NT2/D1 (cell line): ENCODE measurements at regions not wholly inside any gene's neighbourhood (a gene's known extent, or its start where the extent isn't known, plus 50 kb on each side); places are given as distances from the start of the nearest gene placed in this dataset.

ENCODE experiments used
- DNase-seq: peaks from one replicate; pipeline ENCODE4 v3.0.0-alpha.2; 2011; ENCODE audit warnings: low read depth, low spot score
- H3K27me3 ChIP-seq: 2 replicates; pipeline ENCODE4 v1.6.0; 2011; ENCODE audit warnings: mild to moderate bottlenecking; ENCODE audit not compliant: insufficient read length, insufficient read depth
- H3K36me3 ChIP-seq: 2 replicates; pipeline ENCODE4 v1.6.1; 2011; ENCODE audit warnings: mild to moderate bottlenecking, low read length, mixed read lengths; ENCODE audit not compliant: insufficient read depth, insufficient read length
- H3K4me1 ChIP-seq: 2 replicates; pipeline ENCODE4 v1.5.1; 2011; ENCODE audit not compliant: insufficient read depth, insufficient read length
- H3K4me3 ChIP-seq: 2 replicates; pipeline ENCODE4 v1.5.1; 2011; ENCODE audit warnings: low read depth; ENCODE audit not compliant: insufficient read length
- H3K9ac ChIP-seq: 2 replicates; pipeline ENCODE4 v1.6.0; 2011; ENCODE audit warnings: low read depth; ENCODE audit not compliant: insufficient read length
- H3K9me3 ChIP-seq: 2 replicates; pipeline ENCODE4 v1.5.1; 2011; ENCODE audit warnings: mild to moderate bottlenecking, low read length; ENCODE audit not compliant: insufficient read depth
- SUZ12 ChIP-seq: IDR thresholded peaks from 2 replicates; pipeline ENCODE4 v1.6.1; 2011; ENCODE audit not compliant: insufficient read length, insufficient read depth; ENCODE audit errors: extremely low read depth
- YY1 ChIP-seq: IDR thresholded peaks from 2 replicates; pipeline ENCODE4 v1.6.1; 2011; ENCODE audit not compliant: insufficient read length, insufficient read depth
- ZNF274 ChIP-seq: IDR thresholded peaks from 2 replicates; pipeline ENCODE4 v1.6.1; 2011; ENCODE audit warnings: mild to moderate bottlenecking, low read depth, low read length

DNA sequence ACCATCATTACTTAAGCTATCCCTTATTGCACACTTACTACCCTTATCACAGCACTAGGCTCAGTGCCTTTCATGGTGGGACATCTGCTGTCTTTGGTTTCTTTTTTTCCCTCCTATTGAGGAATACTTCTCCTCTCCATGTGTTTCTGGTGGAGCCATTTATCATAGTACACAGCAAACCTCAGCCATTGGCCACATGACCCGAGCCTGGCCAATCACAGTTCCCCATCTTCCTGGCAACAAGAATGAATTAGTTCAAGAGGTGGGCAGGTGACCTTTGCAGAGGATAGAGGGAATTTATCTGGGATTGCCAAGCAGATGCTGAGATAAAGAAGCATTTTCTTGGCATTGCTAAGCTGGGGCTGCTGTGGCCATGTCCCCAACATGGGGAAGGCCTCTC lies 101.1 kb upstream of the ZNF618 start:
- Histone ChIP-seq H3K36me3 (no peaks in the 10 kb centered on the region), H3K9ac (no peak overlapping the region), H3K4me1 (no peaks in the 10 kb centered on the region), H3K9me3 (no peaks in the 10 kb centered on the region), H3K27me3 (no peaks in the 10 kb centered on the region), H3K4me3 (no peak overlapping the region)
- no peak for DNase-seq
- TF ChIP-seq ZNF274 (no peak), YY1 (no peak)

DNA sequence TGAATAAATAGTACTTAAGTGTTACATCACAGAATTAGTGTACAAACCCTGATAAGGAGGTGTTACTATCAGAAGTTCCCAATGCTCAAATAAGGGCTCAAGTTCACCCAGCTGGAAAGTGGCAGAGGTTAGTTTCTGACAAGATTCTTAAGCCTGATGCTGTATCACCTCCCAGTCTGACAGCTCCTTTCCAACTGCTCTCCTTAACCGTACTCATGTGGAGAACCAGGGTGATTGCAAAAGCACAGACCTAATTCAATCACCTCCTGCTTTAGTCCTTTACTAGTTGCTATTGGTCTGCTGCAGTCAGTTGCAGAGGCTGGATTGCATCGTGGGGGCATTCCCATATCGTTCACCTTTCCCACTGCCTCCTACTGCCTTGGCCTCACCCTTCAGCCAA lies 100.4 kb upstream of the ZNF618 start:
- H3K27me3 ChIP-seq = no peaks in the 10 kb centered on the region
- no peaks in the 10 kb centered on the region for H3K36me3 ChIP-seq
- H3K9me3 ChIP-seq = no peaks in the 10 kb centered on the region
- H3K4me3 ChIP-seq = no peak overlapping the region
- no peaks in the 10 kb centered on the region for H3K4me1 ChIP-seq
- DNase-seq = no peak
- TF ChIP-seq SUZ12 (no peak), ZNF274 (no peak), YY1 (no peak)
- no peak overlapping the region for H3K9ac ChIP-seq

DNA sequence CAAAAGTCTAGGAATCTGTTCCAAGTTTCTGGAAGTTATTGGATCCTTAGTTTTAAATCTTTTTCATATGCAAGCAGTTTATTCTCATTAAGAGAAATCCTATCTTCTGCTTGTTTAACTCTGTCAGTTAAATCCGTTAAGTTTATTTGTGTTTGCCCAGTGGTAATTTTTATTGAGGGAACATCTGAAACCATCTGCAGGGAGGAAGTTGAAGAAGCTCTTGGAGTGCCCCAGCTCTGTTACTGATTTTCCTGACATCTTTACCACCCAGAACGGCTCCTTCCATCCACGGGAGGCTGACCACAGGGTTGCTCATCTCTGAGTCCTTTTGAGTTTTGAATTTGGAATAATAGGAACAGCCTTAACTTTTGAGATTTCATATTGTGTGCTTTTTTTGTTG lies 99.9 kb upstream of the ZNF618 start:
- TF ChIP-seq ZNF274 = no peak
- no peak overlapping the region for H3K4me3 ChIP-seq
- H3K9ac ChIP-seq = no peak overlapping the region
- H3K4me1 ChIP-seq = no peaks in the 10 kb centered on the region
- H3K36me3 ChIP-seq = no peaks in the 10 kb centered on the region
- H3K27me3 ChIP-seq = peaks cover 2% of the 10 kb centered on the region
- H3K9me3 ChIP-seq = no peaks in the 10 kb centered on the region
- no peak for DNase-seq

DNA sequence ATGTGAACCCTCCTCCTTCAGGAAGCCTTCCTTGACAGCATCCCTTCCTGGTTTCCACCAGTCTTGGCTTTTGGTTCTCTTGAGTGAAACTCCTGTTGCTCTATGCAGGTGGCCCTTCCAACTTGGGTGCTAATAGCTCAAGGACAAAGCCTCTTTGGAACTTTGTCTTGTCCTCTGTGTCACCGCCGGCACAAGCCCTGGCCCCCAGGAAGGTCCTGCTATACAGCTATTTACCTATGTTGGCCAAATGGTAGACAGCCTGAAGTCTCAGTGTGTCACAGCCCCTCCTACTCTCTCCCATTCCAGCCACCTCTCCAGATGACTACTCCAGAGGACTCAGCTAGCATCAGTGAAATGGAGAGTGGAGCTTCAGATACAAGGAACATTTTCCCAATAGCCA lies 94.7 kb upstream of the ZNF618 start:
- TF ChIP-seq ZNF274 = no peak
- no peak for TF ChIP-seq SUZ12
- no peak for TF ChIP-seq YY1
- Histone ChIP-seq H3K27me3 (peaks cover 14% of the 10 kb centered on the region), H3K9me3 (no peaks in the 10 kb centered on the region), H3K9ac (no peak overlapping the region), H3K4me3 (no peak overlapping the region), H3K4me1 (peaks cover 2% of the 10 kb centered on the region), H3K36me3 (no peaks in the 10 kb centered on the region)
- DNase-seq = no peak

DNA sequence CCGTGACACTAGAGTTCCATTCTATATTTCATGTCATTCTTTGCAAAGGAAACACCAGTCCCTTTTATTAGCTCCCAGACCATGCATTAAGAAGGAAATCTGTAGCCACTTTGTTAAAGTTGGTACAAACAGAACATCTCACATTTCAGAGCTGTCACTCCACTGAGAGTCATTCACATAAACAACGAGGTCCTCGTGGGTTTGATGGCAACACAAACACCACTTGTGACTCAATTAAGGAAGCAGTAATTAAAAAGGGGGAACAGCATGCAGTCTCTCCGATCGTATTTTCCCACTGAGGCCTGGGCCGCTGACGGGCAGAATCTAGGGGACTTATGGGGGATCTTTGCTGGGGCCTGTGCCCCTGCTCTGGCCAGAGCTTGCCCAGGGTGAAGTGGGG lies 94.2 kb upstream of the ZNF618 start:
- TF ChIP-seq YY1 = no peak
- TF ChIP-seq SUZ12 = no peak
- no peak for TF ChIP-seq ZNF274
- DNase-seq = no peak
- H3K27me3 ChIP-seq = peaks cover 14% of the 10 kb centered on the region
- H3K4me1 ChIP-seq = peaks cover 2% of the 10 kb centered on the region
- H3K36me3 ChIP-seq = no peaks in the 10 kb centered on the region
- no peak overlapping the region for H3K9ac ChIP-seq
- no peaks in the 10 kb centered on the region for H3K9me3 ChIP-seq
- H3K4me3 ChIP-seq = no peak overlapping the region

DNA sequence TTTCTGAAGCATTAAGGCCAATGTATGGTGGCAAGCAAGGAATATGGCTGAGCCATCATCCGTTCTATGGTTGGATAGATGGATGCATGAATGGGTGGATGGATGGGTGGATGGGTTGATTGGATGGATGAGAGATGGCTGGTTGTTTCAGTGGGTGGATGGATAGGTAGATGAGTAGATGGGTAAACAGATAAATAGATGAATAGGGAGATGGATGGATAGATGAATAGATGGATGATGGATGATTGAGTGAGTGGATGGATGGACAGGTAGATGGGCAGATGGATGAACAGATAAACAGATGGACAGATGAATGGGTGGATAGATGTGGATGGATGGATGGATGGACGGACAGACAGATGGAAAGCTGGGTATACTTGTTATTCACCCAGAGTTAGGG lies 92.6 kb upstream of the ZNF618 start:
- Histone ChIP-seq H3K27me3 (peaks cover 16% of the 10 kb centered on the region), H3K4me1 (peaks cover 7% of the 10 kb centered on the region), H3K9ac (no peak overlapping the region), H3K36me3 (no peaks in the 10 kb centered on the region), H3K9me3 (no peaks in the 10 kb centered on the region), H3K4me3 (no peak overlapping the region)
- TF ChIP-seq SUZ12 = no peak
- no peak for TF ChIP-seq ZNF274
- TF ChIP-seq YY1 = no peak
- no peak for DNase-seq

DNA sequence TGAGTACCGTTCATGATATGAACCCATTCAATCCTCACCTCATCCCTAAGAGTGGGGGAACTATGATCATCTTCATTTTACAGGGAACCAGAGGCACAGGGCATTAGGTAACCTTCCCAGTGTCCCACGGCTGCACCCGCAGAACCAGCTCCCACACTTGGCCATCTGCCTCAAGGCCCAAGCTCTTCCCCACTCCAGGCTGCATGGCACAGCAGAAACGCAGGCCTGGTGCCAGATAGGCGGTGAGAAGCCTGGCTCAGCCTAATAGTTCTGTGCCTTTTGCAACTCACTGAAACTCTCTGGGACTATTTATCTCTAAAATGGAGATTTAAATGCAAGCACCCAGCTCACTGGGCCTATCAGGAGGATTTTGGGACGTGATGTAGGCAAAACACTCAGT lies 90.8 kb upstream of the ZNF618 start:
- H3K9ac ChIP-seq = no peak overlapping the region
- H3K36me3 ChIP-seq = no peaks in the 10 kb centered on the region
- peaks cover 20% of the 10 kb centered on the region for H3K27me3 ChIP-seq
- H3K4me3 ChIP-seq = no peak overlapping the region
- H3K9me3 ChIP-seq = no peaks in the 10 kb centered on the region
- TF ChIP-seq YY1 = no peak
- TF ChIP-seq SUZ12 = no peak
- no peak for TF ChIP-seq ZNF274
- H3K4me1 ChIP-seq = peaks cover 7% of the 10 kb centered on the region
- no peak for DNase-seq

DNA sequence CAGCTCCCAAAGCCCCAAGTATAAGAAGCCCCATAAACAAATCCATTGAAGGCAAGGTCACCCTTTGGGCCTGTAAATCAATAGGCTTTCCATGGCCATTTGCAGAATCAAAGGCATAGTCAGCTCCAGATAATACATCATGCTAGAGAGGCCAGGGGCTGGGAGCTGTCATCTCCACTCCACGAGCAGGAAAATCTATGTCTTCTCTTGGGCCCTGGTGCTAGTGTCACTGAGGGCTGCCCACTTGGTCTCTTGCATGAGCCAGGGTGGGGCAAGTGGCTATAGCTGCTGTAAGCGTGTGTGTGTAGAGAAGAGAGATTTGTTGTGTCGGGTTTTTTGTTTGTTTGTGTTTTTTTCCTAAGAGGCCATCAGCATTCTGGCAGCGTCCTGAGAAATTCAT lies 90.0 kb upstream of the ZNF618 start:
- H3K9me3 ChIP-seq = peaks cover 2% of the 10 kb centered on the region; the same call in 1 of the 2 replicates
- no peaks in the 10 kb centered on the region for H3K36me3 ChIP-seq
- DNase-seq = no peak
- H3K9ac ChIP-seq = no peak overlapping the region
- H3K4me3 ChIP-seq = no peak overlapping the region
- peaks cover 7% of the 10 kb centered on the region for H3K4me1 ChIP-seq
- peaks cover 25% of the 10 kb centered on the region for H3K27me3 ChIP-seq
- TF ChIP-seq YY1 = no peak
- no peak for TF ChIP-seq ZNF274
- TF ChIP-seq SUZ12 = no peak
